NOMO-1 treated with dmso at 0.1 percent for 144 hours (cell line): ENCODE measurements at regions not wholly inside any gene's neighbourhood (a gene's known extent, or its start where the extent isn't known, plus 50 kb on each side); places are given as distances from the start of the nearest gene placed in this dataset.

Source experiments
- DNase-seq: peaks from one replicate; lab custom pipeline; 2025; ENCODE audit not compliant: unreplicated experiment; lab: John Stamatoyannopoulos, UW

- DNase-seq = no peak
Measured at GRCh38 chr20:50258790-50259483, 68.3 kb downstream of the CEBPB start.

DNA sequence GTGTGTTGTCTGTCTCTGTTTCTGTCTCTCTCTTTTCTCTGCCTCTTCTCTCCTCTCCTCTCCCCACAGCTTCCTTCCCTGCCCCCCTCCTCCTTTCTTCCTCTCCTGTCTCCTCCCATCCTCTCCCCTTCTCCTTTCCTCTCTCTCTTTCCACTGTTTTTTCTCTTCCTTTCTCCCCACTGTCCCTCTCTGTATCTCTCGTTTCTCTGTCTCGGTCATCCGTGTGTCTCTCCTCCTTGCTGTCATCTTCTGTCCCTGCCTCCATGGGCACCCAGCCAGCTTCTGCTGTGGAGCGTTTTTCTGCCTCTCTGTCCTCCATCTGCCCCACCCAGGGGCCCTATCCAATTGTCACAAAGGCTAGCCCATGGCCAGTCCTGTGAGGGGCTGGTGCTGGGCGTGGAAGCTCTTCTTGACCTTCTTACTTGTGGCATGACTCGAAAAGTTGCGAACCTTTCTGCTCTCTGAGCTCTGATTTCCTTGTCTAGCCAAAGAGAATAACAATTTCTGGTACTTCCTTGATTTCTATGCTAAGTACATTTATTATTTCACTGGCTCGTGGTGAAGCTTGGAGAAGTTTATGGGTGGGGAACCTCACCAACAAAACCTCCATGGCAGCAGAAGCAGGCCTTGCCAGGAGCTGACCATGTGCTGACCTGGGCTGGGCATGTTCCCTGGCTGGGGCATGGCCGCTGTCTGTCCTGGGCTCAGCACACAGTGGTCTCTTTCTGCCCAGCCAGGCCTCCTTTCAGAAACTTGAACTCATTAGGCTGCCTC lies 69.3 kb downstream of the CEBPB start:
- no peak for DNase-seq

- peak; percentile 53 for DNase-seq
Measured at GRCh38 chr20:50260479-50261221, 70.0 kb downstream of the CEBPB start.

GRCh38 chr20:50261471-50262212 lies 71.0 kb downstream of the CEBPB start:
- DNase-seq = no peak

DNA sequence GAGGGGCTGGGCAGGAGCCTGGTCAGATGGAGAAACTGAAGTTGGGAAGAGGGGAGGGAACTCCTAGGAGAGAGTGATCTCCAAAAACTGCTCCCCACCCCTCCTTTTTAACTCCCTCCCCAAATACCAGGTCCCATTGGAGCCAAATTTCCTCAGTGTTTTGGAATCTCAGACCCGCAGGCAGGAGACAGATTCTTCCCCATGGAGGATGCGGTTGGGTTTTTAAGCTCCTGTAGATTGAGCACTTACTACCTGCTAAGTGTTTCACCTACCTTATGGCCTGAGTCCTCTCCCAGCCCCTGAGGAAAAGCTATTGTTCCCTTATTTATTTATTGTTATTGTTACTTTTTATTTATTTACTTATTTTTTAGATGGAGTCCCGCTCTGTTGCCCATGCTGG lies 73.2 kb downstream of the CEBPB start:
- DNase-seq = no peak

GRCh38 chr20:50264534-50265145 lies 74.0 kb downstream of the CEBPB start:
- no peak for DNase-seq

- DNase-seq = no peak
Measured at GRCh38 chr20:50265245-50265946, 74.8 kb downstream of the CEBPB start.

DNA sequence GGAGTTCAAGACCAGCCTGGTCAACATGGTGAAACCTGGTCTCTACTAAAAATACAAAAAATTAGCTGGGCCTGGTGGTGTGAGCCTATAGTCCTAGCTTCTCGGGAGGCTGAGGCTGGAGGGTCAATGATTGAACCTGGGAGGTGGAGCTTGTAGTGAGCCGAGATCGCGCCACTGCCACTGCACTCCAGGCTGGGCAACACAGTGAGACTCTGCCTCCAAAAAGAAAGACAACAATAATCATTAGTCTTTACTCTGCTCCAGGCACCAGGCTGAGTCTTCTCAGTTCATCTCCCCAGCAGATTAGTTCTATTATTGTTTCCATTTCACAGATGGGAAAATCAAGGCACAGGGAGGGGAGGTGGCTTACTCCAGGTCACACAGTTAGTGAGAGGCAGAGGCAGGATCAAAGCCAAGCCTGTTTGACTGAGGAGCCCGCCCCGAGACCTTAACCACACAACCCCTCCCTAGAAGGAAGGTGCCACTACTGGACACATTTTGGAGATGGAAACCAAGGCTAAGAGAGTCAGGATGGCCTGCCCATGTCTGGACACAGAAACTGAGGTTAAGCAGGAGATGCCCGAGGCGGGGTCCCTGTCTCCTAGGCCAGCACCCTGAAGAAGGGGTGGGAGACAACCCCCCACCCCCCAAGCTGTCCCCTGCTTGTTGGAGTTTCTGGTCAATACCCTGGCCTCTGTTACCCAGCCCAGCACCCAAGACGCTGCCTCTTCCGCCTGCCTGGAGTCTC lies 75.8 kb downstream of the CEBPB start:
- DNase-seq = no peak

DNA sequence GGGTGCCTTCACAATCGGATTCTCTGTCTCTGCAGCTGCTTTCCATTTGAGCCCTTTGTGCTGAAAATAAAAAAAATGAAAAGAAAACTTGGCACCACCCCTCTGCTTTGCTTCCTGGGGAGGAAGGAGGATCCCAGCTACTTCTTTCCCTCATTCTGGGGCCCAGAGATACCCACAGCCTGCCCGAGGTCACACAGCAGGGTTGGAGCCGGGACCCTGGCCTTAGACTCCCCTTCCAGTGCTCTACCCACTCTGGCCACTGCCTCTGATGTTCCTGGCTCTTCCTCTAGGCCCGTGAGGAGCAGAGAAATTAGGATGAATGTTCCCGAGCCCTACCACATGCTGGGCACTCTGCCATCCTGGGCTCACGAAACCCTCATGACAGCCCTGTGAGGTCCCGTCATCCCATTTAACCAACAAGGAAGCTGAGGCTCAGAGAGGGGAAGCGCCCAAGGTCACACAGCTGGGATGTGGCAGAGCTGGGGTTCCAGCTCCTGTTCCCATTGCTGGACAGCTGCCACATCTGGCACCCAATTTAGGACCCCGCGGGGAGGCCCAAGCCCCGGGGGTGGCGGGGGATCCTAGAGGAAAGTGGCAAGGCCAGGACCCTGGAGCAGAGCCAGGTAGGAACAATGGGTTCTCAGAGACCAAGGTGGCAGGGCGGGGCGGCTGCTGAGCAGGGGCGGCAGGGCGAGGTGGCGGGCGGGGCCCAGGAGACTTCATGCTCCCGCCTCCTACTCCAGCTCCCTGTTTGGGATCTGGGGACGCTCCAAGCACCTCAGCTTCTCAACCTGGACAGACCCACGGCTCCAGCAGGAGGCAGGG lies 76.6 kb downstream of the CEBPB start:
- no peak for DNase-seq

GRCh38 chr20:50267866-50268219 lies 77.2 kb downstream of the CEBPB start:
- DNase-seq = no peak

- no peak for DNase-seq
Measured at GRCh38 chr20:50269091-50270033, 78.7 kb downstream of the CEBPB start.

- DNase-seq = no peak
Measured at GRCh38 chr20:50270034-50270395, 79.4 kb downstream of the CEBPB start.

DNA sequence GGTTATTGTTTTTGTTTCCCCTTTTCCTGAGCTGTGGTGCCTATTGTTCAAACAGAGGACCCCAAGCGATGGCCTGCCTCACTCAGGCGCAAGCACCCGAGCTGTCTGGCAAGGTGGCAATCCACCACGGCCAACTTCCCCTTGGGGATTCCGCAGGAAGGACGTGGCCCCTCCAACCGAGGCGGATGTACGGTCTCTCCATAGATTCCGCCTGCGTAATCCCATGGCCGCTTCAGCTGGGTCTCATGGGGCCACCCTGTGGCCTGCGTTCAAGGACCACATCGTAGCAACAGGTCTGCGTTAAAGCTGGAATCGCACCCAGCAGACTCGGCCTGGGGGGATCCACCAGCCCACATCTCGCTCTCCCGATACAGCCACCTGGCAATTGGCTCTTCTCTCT lies 79.9 kb downstream of the CEBPB start:
- peak; percentile 49 for DNase-seq

GRCh38 chr20:50271176-50271575 lies 80.5 kb downstream of the CEBPB start:
- no peak for DNase-seq

GRCh38 chr20:50271612-50272011 lies 81.0 kb downstream of the CEBPB start:
- DNase-seq = no peak

DNA sequence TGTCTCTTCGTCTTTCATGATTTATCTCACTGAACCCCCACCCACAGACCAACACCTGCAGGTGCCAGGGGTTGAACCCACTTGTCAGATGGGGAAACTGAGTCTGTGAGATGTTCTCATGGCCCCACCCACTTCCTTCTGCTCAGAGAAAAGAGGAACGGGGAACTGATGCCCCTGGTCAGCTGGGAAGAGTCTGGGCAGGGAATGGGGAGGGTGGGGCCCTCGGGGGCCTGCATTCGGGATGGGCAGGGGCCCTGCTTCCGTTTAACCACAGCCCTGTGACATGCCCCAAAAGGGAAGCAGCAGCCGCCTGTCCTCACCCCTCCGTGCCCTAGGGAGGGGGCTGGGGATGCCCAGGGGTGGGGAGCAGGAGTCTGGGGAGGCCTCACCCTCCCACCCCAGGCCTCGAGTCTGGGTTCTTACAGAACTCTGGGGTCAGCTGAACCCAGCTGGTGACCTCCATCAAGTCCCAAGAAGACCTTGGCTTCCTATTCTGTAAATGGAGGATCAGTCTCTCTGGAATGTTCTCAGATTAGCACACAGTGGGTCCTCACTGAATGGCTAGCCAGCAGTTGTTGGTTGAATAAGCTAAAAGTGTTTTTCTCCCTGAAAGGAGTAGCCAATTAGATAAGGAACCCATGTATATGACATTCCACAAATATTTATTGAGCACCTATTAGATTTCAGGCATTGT lies 81.5 kb downstream of the CEBPB start:
- no peak for DNase-seq
